WTC11 (cell line): ENCODE measurements at regions not wholly inside any gene's neighbourhood (a gene's known extent, or its start where the extent isn't known, plus 50 kb on each side); places are given as distances from the start of the nearest gene placed in this dataset.

Experiments used
- ATAC-seq: fragments of 200-7000 bp; cut with Tn5 transposase; 2 replicates; pipeline ENCODE4 v1.10.0; 2021; ENCODE audit warnings: mild to moderate bottlenecking, moderate library complexity
- CTCF ChIA-PET: fragments of 300-600 bp; sonication (Branson Sonifier 250); formaldehyde crosslinking; loops from one replicate; lab custom pipeline; 2021; ENCODE audit warnings: antibody characterized with exemption; lab: Charles Lee
- POLR2A ChIA-PET: fragments of 350-600 bp; sonication (Branson Sonifier 250); formaldehyde crosslinking; loops from one replicate; lab custom pipeline; 2021; ENCODE audit warnings: antibody characterized with exemption; lab: Charles Lee
- DNase-seq: peaks from one replicate; pipeline ENCODE4 v3.0.0; 2021; ENCODE audit warnings: low spot score
- H3K27ac Mint-ChIP-seq: 2 replicates; pipeline ENCODE4 v1.8.0; 2021; ENCODE audit warnings: mixed read lengths
- H3K27me3 Mint-ChIP-seq: 2 replicates; pipeline ENCODE4 v1.8.0; 2021; ENCODE audit warnings: low read depth, mild to moderate bottlenecking, moderate library complexity, mixed read lengths
- H3K36me3 Mint-ChIP-seq: 2 replicates; pipeline ENCODE4 v1.8.0; 2021; ENCODE audit warnings: mixed read lengths
- H3K4me1 Mint-ChIP-seq: 2 replicates; pipeline ENCODE4 v1.8.0; 2022; ENCODE audit warnings: mixed read lengths
- H3K4me3 Mint-ChIP-seq: 2 replicates; pipeline ENCODE4 v1.8.0; 2021; ENCODE audit warnings: mild to moderate bottlenecking, moderate library complexity, mixed read lengths
- H3K9me3 Mint-ChIP-seq: 2 replicates; pipeline ENCODE4 v1.8.0; 2021; ENCODE audit warnings: mixed read lengths
- ATF1 ChIP-seq: sonication (generic); formaldehyde crosslinking; IDR thresholded peaks from 2 replicates; pipeline ENCODE4 v1.8.1; 2023; ENCODE audit warnings: mild to moderate bottlenecking, moderate library complexity, missing genetic modification reagents
- ATF6 ChIP-seq: sonication (generic); formaldehyde crosslinking; IDR thresholded peaks from 2 replicates; pipeline ENCODE4 v1.8.1; 2023; ENCODE audit warnings: mild to moderate bottlenecking, missing genetic modification reagents
- CBFB ChIP-seq: sonication (generic); formaldehyde crosslinking; IDR thresholded peaks from 2 replicates; pipeline ENCODE4 v1.8.1; 2022; ENCODE audit warnings: mild to moderate bottlenecking, low read depth, missing genetic modification reagents
- CREB1 ChIP-seq: sonication (generic); formaldehyde crosslinking; IDR thresholded peaks from 2 replicates; pipeline ENCODE4 v1.8.0; 2023; ENCODE audit warnings: mild to moderate bottlenecking, missing genetic modification reagents
- E2F4 ChIP-seq: sonication (generic); formaldehyde crosslinking; IDR thresholded peaks from 2 replicates; pipeline ENCODE4 v1.8.1; 2022; ENCODE audit warnings: low read depth, mild to moderate bottlenecking, moderate library complexity, missing genetic modification reagents, borderline replicate concordance
- FOXP1 ChIP-seq: sonication (generic); formaldehyde crosslinking; IDR thresholded peaks from 2 replicates; pipeline ENCODE4 v1.8.0; 2022; ENCODE audit warnings: missing genetic modification reagents, mild to moderate bottlenecking, moderate library complexity, borderline replicate concordance
- GABPB1 ChIP-seq: sonication (generic); formaldehyde crosslinking; IDR thresholded peaks from 2 replicates; pipeline ENCODE4 v1.8.1; 2023; ENCODE audit warnings: mild to moderate bottlenecking, missing genetic modification reagents
- GRHL2 ChIP-seq: fragments of 250-450 bp; sonication (Bioruptor Pico); IDR thresholded peaks from 2 replicates; pipeline ENCODE4 v1.8.0; 2022; ENCODE audit warnings: mild to moderate bottlenecking, moderate library complexity; ENCODE audit not compliant: insufficient replicate concordance, severe bottlenecking
- IRF2 ChIP-seq: sonication (generic); formaldehyde crosslinking; IDR thresholded peaks from 2 replicates; pipeline ENCODE4 v1.8.0; 2022; ENCODE audit warnings: low read depth, missing genetic modification reagents, borderline replicate concordance
- MXD4 ChIP-seq: fragments of 250-450 bp; sonication (Bioruptor Pico); IDR thresholded peaks from 2 replicates; pipeline ENCODE4 v1.8.0; 2021; ENCODE audit warnings: mild to moderate bottlenecking, moderate library complexity, borderline replicate concordance
- NFATC4 ChIP-seq: fragments of 250-450 bp; sonication (Bioruptor Pico); IDR thresholded peaks from 2 replicates; pipeline ENCODE4 v1.9.0; 2021; ENCODE audit warnings: mild to moderate bottlenecking
- NR1H2 ChIP-seq: sonication (generic); formaldehyde crosslinking; IDR thresholded peaks from 2 replicates; pipeline ENCODE4 v1.9.0; 2021; ENCODE audit warnings: mild to moderate bottlenecking, moderate library complexity, missing genetic modification reagents
- RELA ChIP-seq: sonication (generic); formaldehyde crosslinking; IDR thresholded peaks from 2 replicates; pipeline ENCODE4 v1.8.1; 2022; ENCODE audit warnings: missing genetic modification reagents, mild to moderate bottlenecking, borderline replicate concordance
- SP1 ChIP-seq: sonication (generic); formaldehyde crosslinking; conservative IDR thresholded peaks from 2 replicates; pipeline ENCODE4 v1.8.1; 2022; ENCODE audit warnings: missing genetic modification reagents
- STAT6 ChIP-seq: sonication (generic); formaldehyde crosslinking; conservative IDR thresholded peaks from 2 replicates; pipeline ENCODE4 v1.8.1; 2023; ENCODE audit warnings: mild to moderate bottlenecking, low read depth, missing genetic modification reagents, moderate library complexity
- TEAD4 ChIP-seq: sonication (generic); formaldehyde crosslinking; IDR thresholded peaks from 2 replicates; pipeline ENCODE4 v1.8.0; 2022; ENCODE audit warnings: mild to moderate bottlenecking, missing genetic modification reagents
- ZNF121 ChIP-seq: sonication (generic); formaldehyde crosslinking; IDR thresholded peaks from 2 replicates; pipeline ENCODE4 v1.8.0; 2023; ENCODE audit warnings: missing genetic modification reagents
- ZNF232 ChIP-seq: sonication (generic); formaldehyde crosslinking; IDR thresholded peaks from 2 replicates; pipeline ENCODE4 v1.8.0; 2022; ENCODE audit warnings: mild to moderate bottlenecking, missing genetic modification reagents
- TF ChIP-seq, protein P1 (sequence below): sonication (generic); formaldehyde crosslinking; conservative IDR thresholded peaks from 2 replicates; pipeline ENCODE4 v1.8.1; 2022; ENCODE audit warnings: mild to moderate bottlenecking, missing genetic modification reagents
- TF ChIP-seq, protein P2 (sequence below): sonication (generic); formaldehyde crosslinking; IDR thresholded peaks from 2 replicates; pipeline ENCODE4 v1.8.1; 2023; ENCODE audit warnings: mild to moderate bottlenecking, missing genetic modification reagents, borderline replicate concordance
- TF ChIP-seq, protein P3 (sequence below): fragments of 200-600 bp; IDR thresholded peaks from 2 replicates; pipeline ENCODE4 v1.8.0; 2022; ENCODE audit warnings: antibody characterized with exemption
- TF ChIP-seq, protein P4 (sequence below): sonication (generic); formaldehyde crosslinking; IDR thresholded peaks from 2 replicates; pipeline ENCODE4 v1.8.0; 2022; ENCODE audit warnings: mild to moderate bottlenecking, missing genetic modification reagents
- TF ChIP-seq, protein P5 (sequence below): sonication (generic); formaldehyde crosslinking; IDR thresholded peaks from 2 replicates; pipeline ENCODE4 v1.8.0; 2022; ENCODE audit warnings: mild to moderate bottlenecking, missing genetic modification reagents

DNA sequence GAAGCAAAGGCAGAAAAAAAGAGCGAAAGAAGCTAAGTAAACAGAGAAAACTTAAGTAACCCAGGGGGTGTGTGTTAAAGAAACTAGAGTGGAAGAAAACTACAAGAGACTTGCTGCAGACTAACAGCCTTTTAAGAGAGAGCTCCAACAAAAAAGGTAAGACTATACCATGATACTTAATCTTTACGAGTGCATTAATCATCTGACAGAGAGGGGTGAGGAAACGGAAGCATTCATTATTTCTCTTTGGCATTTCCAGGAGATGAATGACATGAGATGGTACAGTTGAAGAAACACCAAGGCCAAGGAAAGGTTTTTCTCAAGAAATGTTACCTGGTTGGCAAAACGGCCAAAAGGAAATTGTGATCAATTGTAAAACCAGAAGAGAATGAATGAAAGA is 906.8 kb downstream of the QKI start:
- DNase-seq (no peak), ATAC-seq (no peak)
- Mint-ChIP-seq H3K36me3 (no peaks in the 10 kb centered on the region), H3K27me3 (no peaks in the 10 kb centered on the region), H3K4me3 (no peak overlapping the region), H3K9me3 (peaks cover 8% of the 10 kb centered on the region), H3K4me1 (peaks cover 6% of the 10 kb centered on the region; the same call in 1 of the 2 replicates), H3K27ac (no peak overlapping the region)
- TF ChIP-seq CREB1 (CRISPR knock-in tag) (no peak), IRF2 (CRISPR knock-in tag) (no peak), GABPB1 (CRISPR knock-in tag) (no peak), ATF1 (CRISPR knock-in tag) (no peak), ZNF121 (CRISPR knock-in tag) (no peak), GRHL2 (CRISPR knock-in tag) (no peak), TEAD4 (CRISPR knock-in tag) (no peak), FOXP1 (CRISPR knock-in tag) (no peak), NR1H2 (CRISPR knock-in tag) (no peak), ZNF232 (no peak), NFATC4 (no peak), CBFB (CRISPR knock-in tag) (no peak), STAT6 (CRISPR knock-in tag) (no peak)
- TF ChIP-seq, protein P1, sequence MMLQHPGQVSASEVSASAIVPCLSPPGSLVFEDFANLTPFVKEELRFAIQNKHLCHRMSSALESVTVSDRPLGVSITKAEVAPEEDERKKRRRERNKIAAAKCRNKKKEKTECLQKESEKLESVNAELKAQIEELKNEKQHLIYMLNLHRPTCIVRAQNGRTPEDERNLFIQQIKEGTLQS = no peak
- TF ChIP-seq, protein P2, sequence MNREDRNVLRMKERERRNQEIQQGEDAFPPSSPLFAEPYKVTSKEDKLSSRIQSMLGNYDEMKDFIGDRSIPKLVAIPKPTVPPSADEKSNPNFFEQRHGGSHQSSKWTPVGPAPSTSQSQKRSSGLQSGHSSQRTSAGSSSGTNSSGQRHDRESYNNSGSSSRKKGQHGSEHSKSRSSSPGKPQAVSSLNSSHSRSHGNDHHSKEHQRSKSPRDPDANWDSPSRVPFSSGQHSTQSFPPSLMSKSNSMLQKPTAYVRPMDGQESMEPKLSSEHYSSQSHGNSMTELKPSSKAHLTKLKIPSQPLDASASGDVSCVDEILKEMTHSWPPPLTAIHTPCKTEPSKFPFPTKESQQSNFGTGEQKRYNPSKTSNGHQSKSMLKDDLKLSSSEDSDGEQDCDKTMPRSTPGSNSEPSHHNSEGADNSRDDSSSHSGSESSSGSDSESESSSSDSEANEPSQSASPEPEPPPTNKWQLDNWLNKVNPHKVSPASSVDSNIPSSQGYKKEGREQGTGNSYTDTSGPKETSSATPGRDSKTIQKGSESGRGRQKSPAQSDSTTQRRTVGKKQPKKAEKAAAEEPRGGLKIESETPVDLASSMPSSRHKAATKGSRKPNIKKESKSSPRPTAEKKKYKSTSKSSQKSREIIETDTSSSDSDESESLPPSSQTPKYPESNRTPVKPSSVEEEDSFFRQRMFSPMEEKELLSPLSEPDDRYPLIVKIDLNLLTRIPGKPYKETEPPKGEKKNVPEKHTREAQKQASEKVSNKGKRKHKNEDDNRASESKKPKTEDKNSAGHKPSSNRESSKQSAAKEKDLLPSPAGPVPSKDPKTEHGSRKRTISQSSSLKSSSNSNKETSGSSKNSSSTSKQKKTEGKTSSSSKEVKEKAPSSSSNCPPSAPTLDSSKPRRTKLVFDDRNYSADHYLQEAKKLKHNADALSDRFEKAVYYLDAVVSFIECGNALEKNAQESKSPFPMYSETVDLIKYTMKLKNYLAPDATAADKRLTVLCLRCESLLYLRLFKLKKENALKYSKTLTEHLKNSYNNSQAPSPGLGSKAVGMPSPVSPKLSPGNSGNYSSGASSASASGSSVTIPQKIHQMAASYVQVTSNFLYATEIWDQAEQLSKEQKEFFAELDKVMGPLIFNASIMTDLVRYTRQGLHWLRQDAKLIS (CRISPR knock-in tag) = no peak
- TF ChIP-seq, protein P3, sequence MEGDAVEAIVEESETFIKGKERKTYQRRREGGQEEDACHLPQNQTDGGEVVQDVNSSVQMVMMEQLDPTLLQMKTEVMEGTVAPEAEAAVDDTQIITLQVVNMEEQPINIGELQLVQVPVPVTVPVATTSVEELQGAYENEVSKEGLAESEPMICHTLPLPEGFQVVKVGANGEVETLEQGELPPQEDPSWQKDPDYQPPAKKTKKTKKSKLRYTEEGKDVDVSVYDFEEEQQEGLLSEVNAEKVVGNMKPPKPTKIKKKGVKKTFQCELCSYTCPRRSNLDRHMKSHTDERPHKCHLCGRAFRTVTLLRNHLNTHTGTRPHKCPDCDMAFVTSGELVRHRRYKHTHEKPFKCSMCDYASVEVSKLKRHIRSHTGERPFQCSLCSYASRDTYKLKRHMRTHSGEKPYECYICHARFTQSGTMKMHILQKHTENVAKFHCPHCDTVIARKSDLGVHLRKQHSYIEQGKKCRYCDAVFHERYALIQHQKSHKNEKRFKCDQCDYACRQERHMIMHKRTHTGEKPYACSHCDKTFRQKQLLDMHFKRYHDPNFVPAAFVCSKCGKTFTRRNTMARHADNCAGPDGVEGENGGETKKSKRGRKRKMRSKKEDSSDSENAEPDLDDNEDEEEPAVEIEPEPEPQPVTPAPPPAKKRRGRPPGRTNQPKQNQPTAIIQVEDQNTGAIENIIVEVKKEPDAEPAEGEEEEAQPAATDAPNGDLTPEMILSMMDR = no peak
- TF ChIP-seq, protein P4, sequence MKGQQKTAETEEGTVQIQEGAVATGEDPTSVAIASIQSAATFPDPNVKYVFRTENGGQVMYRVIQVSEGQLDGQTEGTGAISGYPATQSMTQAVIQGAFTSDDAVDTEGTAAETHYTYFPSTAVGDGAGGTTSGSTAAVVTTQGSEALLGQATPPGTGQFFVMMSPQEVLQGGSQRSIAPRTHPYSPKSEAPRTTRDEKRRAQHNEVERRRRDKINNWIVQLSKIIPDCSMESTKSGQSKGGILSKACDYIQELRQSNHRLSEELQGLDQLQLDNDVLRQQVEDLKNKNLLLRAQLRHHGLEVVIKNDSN = no peak
- CTCF ChIA-PET = no interaction called here
- POLR2A ChIA-PET = no interaction called here

DNA sequence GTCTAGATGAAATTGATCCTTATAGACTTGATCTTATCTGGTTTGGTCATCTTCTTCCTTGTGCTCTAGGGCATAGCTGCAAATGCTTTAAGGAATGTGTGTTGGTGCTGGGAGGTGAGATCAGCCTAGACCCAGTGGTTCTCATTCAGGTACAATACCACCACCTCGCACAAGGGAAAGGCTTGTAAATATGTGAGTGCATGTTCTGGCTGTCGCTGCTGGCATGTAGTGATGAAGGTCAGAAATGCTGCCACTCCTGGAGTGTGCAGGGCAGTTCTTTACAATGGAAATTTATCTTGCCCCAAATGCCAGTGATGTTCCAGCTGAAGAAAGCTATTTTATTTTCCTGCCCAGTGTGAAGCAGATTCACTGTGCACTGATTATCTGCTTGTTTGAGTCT is 900.9 kb downstream of the QKI start:
- Mint-ChIP-seq H3K4me3 (no peak overlapping the region), H3K9me3 (peaks cover 9% of the 10 kb centered on the region), H3K4me1 (no peaks in the 10 kb centered on the region), H3K27me3 (no peaks in the 10 kb centered on the region), H3K36me3 (no peaks in the 10 kb centered on the region), H3K27ac (no peak overlapping the region)
- no peak for ATAC-seq
- TF ChIP-seq ATF6 (no peak), E2F4 (no peak), RELA (CRISPR knock-in tag) (no peak), MXD4 (CRISPR knock-in tag) (no peak), SP1 (CRISPR knock-in tag) (no peak)
- TF ChIP-seq, protein P5, sequence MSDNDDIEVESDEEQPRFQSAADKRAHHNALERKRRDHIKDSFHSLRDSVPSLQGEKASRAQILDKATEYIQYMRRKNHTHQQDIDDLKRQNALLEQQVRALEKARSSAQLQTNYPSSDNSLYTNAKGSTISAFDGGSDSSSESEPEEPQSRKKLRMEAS (CRISPR knock-in tag) = no peak
- ChIA-PET POLR2A (no interaction called here), CTCF (no interaction called here)
- no peak for DNase-seq
